MM.1S (cell line): ENCODE measurements at regions not wholly inside any gene's neighbourhood (a gene's known extent, or its start where the extent isn't known, plus 50 kb on each side); places are given as distances from the start of the nearest gene placed in this dataset.

Experiments used
- CTCF ChIP-seq: fragments of 300-600 bp; sonication (generic); IDR thresholded peaks from 2 replicates; pipeline ENCODE4 v1.5.1; 2016; ENCODE audit warnings: antibody characterized with exemption, low read length, mixed read lengths
- EZH2phosphoT487 ChIP-seq: fragments of 300-600 bp; sonication (generic); IDR thresholded peaks from 2 replicates; pipeline ENCODE4 v1.6.1; 2018; ENCODE audit warnings: antibody characterized with exemption, low read length

GRCh38 chr1:59137968-59138367, 158.9 kb upstream of the FGGY start:
- no peak for TF ChIP-seq CTCF
- TF ChIP-seq EZH2phosphoT487, result no peak
